GM21423 (cell line): ENCODE measurements at regions not wholly inside any gene's neighbourhood (a gene's known extent, or its start where the extent isn't known, plus 50 kb on each side); places are given as distances from the start of the nearest gene placed in this dataset.

Experiments
- ATAC-seq: cut with Tn5 transposase; IDR thresholded peaks from one replicate; pipeline ENCODE4 v1.9.1; 2021; ENCODE audit warnings: mild to moderate bottlenecking, moderate library complexity; ENCODE audit not compliant: unreplicated experiment

- no peak for ATAC-seq
These were observed 97.7 kb upstream of the TOP3B start for GRCh38 chr22:22080270-22080669.

DNA sequence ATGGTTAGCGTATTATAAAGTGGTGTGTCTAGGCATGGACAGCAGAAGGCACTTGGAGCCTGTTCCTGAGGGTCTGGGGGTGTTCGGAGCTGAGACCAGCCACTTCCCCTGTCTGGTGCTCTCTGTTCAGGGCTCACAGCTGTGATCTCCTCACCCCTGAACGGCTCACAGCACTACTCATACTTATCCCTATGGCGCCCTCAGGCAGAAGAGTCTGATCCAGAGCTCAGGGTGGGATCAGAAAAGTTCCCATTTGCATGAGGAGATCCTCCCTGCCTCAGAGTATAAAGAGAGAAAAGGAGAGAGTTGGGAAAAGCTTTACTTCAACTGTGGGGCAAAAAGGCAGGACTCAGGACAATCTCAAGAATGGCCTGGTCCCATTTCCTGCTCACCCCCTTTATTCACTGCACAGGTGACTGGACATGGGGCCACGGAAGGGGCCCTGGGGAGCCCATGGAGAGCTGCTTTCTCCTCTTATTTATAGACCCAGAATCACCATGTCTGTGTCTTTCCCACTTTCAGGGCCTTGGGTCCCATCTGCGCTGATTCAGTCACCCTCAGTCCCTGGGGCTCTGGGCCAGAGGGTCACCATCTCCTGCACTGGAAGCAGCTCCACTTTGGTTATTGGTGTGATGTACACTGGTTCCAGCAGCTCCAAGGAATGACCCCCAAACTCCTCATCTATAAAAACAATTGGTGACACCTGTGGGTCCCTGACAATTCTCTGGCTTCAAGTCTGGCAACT, 97.0 kb upstream of the TOP3B start:
- no peak for ATAC-seq

GRCh38 chr22:22078329-22078728, 95.7 kb upstream of the TOP3B start:
- ATAC-seq: no peak

DNA sequence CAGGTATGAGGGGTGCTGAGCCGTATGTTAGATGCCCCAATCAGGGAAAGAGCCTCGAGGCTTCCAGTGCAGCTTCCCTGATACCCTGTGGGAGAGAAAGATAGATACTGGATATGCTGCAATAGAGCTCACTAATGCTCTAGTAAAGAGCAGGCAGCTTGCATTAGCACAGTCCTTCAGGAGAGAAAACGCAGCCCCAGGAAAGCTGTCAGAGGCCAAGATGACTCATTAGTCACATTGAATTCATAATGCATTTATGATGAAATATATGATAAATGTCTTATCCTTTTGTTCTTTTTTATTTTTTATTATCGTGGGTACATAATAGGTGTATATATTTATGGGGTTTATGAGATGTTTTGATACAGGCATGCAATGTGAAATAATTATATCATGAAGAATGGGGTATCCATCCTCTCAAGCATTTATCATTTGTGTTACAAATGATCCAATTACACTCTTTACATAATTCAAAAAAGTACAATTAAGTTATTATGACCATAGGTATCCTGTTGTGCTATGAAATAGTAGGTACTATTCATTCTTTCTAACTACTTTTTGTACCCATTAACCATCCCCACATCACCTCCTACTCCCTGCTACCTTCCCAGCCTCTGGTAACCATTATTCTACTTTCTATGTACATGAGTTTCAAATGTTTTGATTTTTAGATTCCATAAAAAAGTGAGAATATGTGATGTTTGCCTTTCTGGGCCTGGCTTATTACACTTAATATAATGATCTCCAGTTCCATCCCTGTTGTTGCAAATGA, 94.5 kb upstream of the TOP3B start:
- no peak for ATAC-seq

DNA sequence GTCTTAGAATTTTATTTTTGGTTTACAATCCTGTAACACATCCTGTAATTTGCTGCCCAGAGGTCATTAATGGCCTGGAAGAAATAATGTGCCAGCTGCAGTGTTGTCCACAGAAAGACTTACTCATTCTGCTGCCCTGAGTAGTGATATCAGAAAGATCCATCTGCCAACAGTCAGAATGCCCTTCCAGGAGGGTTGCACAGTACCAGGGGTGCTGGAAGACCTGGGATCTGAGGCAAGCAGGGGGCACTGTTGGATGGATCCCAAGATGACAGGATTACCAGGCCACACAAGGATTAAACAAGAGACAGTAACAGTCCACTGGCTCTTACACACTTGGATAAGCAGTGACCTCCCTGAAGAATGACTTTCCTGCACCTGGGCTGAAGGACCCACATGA, 93.8 kb upstream of the TOP3B start:
- ATAC-seq: no peak

DNA sequence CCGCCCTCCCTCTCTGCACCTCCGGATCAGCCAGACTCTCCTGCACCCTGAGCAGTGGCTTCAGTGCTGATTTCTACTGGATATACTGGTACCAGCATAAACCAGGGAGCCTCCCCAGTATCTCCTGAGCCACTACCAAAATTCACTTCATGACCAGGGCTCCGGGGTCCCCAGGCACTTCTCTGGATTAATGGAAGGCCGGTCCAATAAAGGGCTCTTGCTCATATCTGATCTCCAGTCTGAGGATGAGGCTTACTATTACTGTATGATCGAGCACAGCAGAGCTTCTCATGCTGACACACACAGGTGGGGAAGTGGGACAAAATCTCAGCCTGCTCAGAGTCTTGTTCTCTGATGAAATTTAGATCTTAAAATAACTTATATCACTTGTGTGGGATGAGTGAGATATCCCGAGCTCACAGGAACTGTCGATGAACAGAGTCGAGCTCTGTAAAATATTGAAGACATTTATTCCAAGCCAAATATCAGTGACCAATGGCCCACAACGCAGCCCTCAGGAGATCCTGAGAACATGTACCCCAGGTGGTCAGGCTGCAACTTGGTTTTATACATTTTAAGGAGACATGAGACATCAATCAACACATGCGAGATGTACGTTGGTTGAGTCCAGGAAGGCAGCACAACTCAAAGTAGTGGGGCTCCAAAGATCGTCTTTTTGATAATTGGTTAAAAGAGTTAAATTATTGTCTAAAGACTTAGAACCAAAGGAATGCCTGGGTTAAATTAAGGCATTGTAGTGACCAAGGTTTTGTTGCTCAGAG, 93.0 kb upstream of the TOP3B start:
- ATAC-seq: no peak

DNA sequence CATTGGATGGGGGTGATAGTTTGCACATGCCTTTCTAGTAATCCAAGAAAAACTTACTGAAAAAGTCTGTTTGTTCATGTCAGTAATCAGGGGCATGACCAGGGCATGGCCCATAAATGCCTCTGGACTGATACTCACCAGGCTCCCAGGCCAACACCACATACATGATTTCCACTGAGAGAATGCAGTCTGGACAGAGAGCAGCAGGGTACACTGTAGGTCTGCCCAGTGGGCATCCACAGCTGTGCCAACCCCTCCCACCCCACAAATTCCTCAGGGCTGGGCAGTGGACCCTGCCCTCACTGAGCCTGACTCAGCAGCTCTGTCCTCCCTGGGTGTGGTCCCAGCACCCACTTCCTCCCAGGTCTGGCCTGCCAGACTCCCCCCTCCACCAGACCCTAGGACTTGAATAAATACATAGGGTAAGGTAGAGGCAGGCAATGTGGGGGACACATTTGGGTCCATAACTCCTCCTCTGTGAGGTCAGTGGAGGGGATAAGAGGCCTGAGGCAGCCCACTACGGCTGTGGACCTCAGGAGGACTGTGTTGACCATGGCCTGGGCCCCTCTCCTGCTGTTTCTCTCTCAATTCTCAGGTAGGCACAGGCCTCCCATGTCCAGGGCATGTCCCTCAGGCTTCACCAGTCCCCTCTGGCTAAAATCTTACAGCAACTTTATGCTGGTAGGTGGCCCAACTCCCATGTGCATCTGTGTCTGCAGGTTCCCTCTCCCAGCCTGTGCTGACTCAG, 92.2 kb upstream of the TOP3B start:
- ATAC-seq: no peak

- ATAC-seq: no peak
These were observed 91.4 kb upstream of the TOP3B start for GRCh38 chr22:22073769-22074561.

DNA sequence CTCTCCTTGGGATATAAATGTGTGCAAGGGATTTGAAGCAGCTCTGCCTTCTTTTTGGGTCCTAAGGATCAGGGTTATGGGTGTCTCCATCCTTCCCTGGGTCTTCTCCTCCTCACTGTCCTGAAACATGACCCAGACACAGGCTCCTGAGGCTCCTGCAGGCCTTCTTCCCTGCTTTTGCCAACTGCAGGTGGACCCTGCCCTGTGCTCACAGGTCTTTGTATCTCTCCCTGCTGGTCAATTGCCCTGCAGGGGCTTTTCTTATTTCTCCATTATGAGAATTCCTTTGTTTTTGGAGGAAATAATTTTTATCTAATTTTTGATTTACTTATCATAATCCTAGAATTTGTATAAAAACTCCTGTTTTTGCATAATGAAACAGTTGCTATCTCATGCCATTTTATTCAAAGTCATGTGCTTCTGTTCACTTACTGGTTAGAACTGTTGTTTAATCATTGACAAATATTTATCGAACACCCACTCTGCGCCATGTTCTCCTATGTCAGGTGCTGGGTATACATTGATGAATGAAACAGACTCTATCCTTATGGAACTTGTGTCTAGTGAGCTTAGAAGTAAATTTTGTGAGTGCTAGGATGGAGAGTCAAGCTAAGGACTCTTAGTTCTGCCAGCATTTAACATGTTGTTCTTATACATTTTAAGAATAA, 89.7 kb upstream of the TOP3B start:
- no peak for ATAC-seq

DNA sequence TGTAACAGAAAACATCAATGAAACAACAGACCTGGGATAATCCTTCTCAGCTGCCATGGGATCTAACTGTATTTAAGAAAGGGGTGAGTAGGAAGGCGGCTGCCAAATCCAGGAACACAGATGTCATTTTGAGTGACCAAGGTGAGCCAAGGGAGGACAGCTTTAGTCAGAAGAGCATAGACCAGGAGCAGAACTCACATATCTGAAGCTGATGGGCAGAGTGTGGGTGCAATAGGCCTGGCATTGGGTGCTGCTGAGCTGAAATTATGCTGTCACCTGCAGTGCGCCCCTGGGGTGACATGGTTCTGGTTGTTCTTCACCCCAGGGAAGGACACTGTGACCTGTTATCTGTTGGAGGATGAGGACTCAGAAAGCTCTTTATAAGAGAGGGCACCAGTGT, 88.9 kb upstream of the TOP3B start:
- no peak for ATAC-seq

DNA sequence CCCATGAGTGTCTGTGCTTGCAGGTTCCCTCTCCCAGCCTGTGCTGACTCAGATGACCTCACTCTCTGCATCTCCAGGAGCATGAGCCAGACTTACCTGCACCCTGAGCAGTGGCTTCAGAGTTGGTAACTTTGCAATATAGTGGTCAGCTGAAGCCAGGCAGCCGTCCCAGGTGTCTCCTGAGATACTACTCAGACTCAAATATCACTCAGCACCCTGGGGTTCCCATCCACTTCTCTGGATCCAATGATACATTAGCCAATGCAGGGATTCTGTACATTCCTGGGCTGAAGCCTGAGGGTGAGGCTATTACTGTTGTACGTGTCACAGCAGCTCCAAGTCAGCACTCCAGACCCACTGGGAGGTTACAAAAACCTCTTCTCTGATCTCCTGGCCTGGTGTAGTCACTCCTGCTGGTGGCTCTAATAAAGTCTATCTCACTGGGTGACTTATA, 87.8 kb upstream of the TOP3B start:
- no peak for ATAC-seq

DNA sequence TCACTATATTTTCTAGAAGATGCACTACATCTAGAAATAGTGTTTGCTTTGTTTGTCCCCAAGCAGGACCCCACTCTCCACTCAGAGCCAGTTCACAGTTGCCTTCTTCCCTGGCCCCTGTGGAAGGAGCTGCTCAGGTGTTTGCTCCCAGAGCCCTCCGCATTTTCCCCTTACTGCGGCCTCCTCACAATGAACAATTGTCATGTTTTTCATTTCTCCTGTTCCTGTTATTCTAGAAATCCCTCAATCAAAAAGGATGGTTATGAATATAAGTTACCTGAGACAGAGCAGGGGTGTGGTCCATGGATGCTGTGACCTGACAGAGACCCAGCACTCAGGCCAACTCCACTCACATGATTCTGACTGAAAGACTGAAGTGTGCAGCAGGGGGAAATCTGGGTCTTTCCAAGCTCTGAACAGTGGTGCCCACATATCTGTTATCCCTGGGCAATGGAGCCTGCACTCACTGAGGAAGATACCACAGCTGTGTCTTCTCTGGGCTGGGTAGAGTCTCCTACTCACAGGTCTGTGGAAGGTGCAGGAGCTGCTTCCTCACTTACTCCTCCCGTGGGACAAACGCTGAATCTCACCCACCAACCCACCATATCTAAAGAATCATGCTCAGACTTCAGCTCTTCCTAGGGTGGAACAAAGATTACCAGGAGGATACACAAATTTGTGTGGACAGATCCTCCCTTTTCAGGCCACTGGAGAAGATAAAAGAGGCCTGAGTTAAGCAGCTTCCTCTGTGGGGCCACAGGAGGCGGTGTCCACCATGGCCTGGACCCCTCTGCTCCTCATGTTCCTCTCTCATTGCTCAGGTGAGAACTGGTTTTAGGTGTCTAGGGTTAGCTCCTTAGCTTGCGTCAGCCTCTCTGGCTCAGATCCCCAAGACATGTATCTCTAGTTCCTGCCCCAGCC, 87.1 kb upstream of the TOP3B start:
- no peak for ATAC-seq

- no peak for ATAC-seq
These were observed 86.1 kb upstream of the TOP3B start for GRCh38 chr22:22068657-22069056.

DNA sequence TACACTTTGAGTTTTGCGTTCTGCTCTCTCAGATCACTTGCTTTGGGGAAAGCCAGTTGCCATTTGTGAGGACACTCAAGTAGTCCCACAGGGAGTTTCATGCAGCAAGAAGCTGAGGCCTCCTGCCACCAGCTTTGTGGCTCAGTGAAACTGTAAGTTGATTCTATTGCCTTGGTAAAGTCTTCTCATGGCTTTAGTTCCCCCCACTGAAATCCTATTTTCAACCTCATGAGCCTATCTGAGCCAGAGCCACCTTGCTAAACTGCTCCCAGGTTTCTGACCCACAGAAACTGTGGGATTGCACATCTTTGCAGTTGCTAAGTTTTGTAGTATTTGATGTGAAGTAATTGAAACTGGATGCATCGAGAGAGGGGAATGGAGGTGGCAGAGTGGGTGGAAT, 85.4 kb upstream of the TOP3B start:
- ATAC-seq: no peak

- no peak for ATAC-seq
These were observed 84.6 kb upstream of the TOP3B start for GRCh38 chr22:22067192-22067591.

- ATAC-seq: no peak
These were observed 82.0 kb upstream of the TOP3B start for GRCh38 chr22:22064580-22064979.

DNA sequence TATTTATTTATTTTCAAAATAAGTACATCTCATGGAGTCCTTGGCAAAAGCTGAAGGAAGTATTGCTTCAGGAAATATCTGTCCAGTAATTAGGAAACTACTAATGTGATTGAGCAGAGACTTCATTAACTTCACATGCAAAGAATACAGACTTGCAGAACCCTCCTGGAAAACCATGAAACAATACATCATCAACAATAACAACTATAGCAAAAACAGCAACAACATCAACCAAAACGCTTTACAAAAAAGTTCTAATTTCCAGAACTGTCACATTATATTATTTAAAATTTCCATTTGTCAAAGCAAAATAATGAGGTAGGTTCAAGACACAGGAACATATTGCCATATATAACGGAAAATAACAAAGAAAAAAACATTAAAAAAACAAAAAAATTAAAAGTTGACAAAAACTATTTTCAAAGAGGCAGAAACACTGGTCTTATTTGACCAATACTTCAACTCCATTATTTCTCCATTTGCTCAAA, 79.8 kb upstream of the TOP3B start:
- no peak for ATAC-seq
